GM23338 (cell line): ENCODE measurements at regions not wholly inside any gene's neighbourhood (a gene's known extent, or its start where the extent isn't known, plus 50 kb on each side); places are given as distances from the start of the nearest gene placed in this dataset.

Experiments
- ATAC-seq: fragments of 200-7000 bp; cut with Tn5 transposase; 3 replicates; pipeline ENCODE4 v1.9.1; 2020
- DNase-seq: peaks from one replicate; pipeline ENCODE4 v3.0.0-alpha.2; 2015; ENCODE audit warnings: low spot score
- H2AFZ ChIP-seq: fragments of 200-600 bp; sonication (generic); 2 replicates; pipeline ENCODE4 v1.8.0; 2016; ENCODE audit warnings: antibody characterized with exemption, mild to moderate bottlenecking, moderate library complexity
- H3F3A ChIP-seq: fragments of 200-600 bp; sonication (generic); replicated peaks from 2 replicates; pipeline ENCODE4 v1.8.0; 2017; ENCODE audit warnings: antibody characterized with exemption, mixed run types, low read depth
- H3K27ac ChIP-seq: fragments of 200-600 bp; sonication (generic); 2 replicates; pipeline ENCODE4 v1.6.1; 2016; ENCODE audit warnings: low read depth
- H3K27me3 ChIP-seq: fragments of 200-600 bp; sonication (generic); 2 replicates; pipeline ENCODE4 v1.8.0; 2016; ENCODE audit warnings: mild to moderate bottlenecking, mixed run types, moderate library complexity; ENCODE audit not compliant: insufficient read depth
- H3K36me3 ChIP-seq: fragments of 200-600 bp; sonication (generic); 2 replicates; pipeline ENCODE4 v1.8.0; 2016; ENCODE audit warnings: mild to moderate bottlenecking; ENCODE audit not compliant: insufficient read depth
- H3K4me1 ChIP-seq: fragments of 200-600 bp; sonication (generic); 2 replicates; pipeline ENCODE4 v1.8.0; 2016; ENCODE audit warnings: mild to moderate bottlenecking, moderate library complexity; ENCODE audit not compliant: insufficient read depth
- H3K4me2 ChIP-seq: fragments of 200-600 bp; sonication (generic); 2 replicates; pipeline ENCODE4 v1.7.1; 2017; ENCODE audit warnings: mixed run types
- H3K4me3 ChIP-seq: fragments of 200-600 bp; sonication (generic); 2 replicates; pipeline ENCODE4 v1.6.1; 2016; ENCODE audit warnings: mixed run types
- H3K79me2 ChIP-seq: fragments of 200-600 bp; sonication (generic); replicated peaks from 2 replicates; pipeline ENCODE4 v1.8.0; 2017; ENCODE audit warnings: mild to moderate bottlenecking; ENCODE audit not compliant: insufficient read depth
- H3K9me2 ChIP-seq: fragments of 200-600 bp; sonication (generic); 2 replicates; pipeline ENCODE4 v1.8.0; 2017; ENCODE audit not compliant: insufficient read depth
- H4K20me1 ChIP-seq: fragments of 200-600 bp; sonication (generic); replicated peaks from 2 replicates; pipeline ENCODE4 v1.8.0; 2017; ENCODE audit warnings: mild to moderate bottlenecking; ENCODE audit not compliant: insufficient read depth
- H3K27ac Mint-ChIP-seq: 2 replicates; pipeline ENCODE4 v1.8.0; 2020; ENCODE audit warnings: inconsistent platforms, mild to moderate bottlenecking, moderate library complexity, mixed read lengths
- H3K27me3 Mint-ChIP-seq: 3 replicates; pipeline ENCODE4 v1.8.0; 2022; ENCODE audit warnings: low read depth, mild to moderate bottlenecking, moderate library complexity, mixed read lengths, inconsistent platforms; ENCODE audit not compliant: insufficient read depth, poor library complexity
- H3K36me3 Mint-ChIP-seq: 3 replicates; pipeline ENCODE4 v1.8.0; 2021; ENCODE audit warnings: low read depth, mild to moderate bottlenecking, inconsistent platforms, moderate library complexity, mixed read lengths
- H3K4me1 Mint-ChIP-seq: 3 replicates; pipeline ENCODE4 v1.8.0; 2020; ENCODE audit warnings: mild to moderate bottlenecking, inconsistent platforms, mixed read lengths
- H3K4me3 Mint-ChIP-seq: 3 replicates; pipeline ENCODE4 v1.8.0; 2021; ENCODE audit warnings: moderate library complexity, mild to moderate bottlenecking, inconsistent platforms, mixed read lengths
- H3K9me3 Mint-ChIP-seq: 3 replicates; pipeline ENCODE4 v1.8.0; 2020; ENCODE audit warnings: moderate library complexity, mild to moderate bottlenecking, inconsistent platforms, mixed read lengths
- CREB1 ChIP-seq: fragments of 250-450 bp; sonication (Bioruptor Pico); IDR thresholded peaks from 2 replicates; pipeline ENCODE4 v1.5.0; 2020; ENCODE audit warnings: low read depth, mild to moderate bottlenecking, moderate library complexity
- EZH2 ChIP-seq: fragments of 200-600 bp; sonication (generic); IDR thresholded peaks from one replicate; pipeline ENCODE4 v1.8.0; 2017; ENCODE audit warnings: antibody characterized with exemption, mild to moderate bottlenecking, low read depth; ENCODE audit not compliant: unreplicated experiment
- EZH2phosphoT487 ChIP-seq: fragments of 200-600 bp; sonication (generic); IDR thresholded peaks from one replicate; pipeline ENCODE4 v1.8.1; 2018; ENCODE audit warnings: antibody characterized with exemption; ENCODE audit not compliant: unreplicated experiment
- JUNB ChIP-seq: IDR thresholded peaks from one replicate; pipeline ENCODE4 v1.6.1; 2016; ENCODE audit warnings: antibody characterized with exemption; ENCODE audit not compliant: unreplicated experiment
- NANOG ChIP-seq: IDR thresholded peaks from 2 replicates; pipeline ENCODE4 v1.6.1; 2016; ENCODE audit warnings: antibody characterized with exemption, borderline replicate concordance
- POLR2AphosphoS5 ChIP-seq: IDR thresholded peaks from 2 replicates; pipeline ENCODE4 v1.6.1; 2016; ENCODE audit warnings: antibody characterized with exemption, low read depth
- REST ChIP-seq: IDR thresholded peaks from one replicate; pipeline ENCODE4 v1.6.1; 2018; ENCODE audit warnings: antibody characterized with exemption; ENCODE audit not compliant: unreplicated experiment
- STAT1 ChIP-seq: IDR thresholded peaks from one replicate; pipeline ENCODE4 v1.6.1; 2016; ENCODE audit warnings: antibody characterized with exemption; ENCODE audit not compliant: unreplicated experiment
- ZNF114 ChIP-seq: fragments of 250-450 bp; sonication (Bioruptor Pico); IDR thresholded peaks from 2 replicates; pipeline ENCODE4 v1.5.0; 2020; ENCODE audit warnings: mild to moderate bottlenecking, moderate library complexity
- ZNF331 ChIP-seq: fragments of 250-450 bp; sonication (Bioruptor Pico); IDR thresholded peaks from 2 replicates; pipeline ENCODE4 v1.5.0; 2020; ENCODE audit warnings: low read depth, mild to moderate bottlenecking, moderate library complexity
- TF ChIP-seq, protein P1 (sequence below): IDR thresholded peaks from 2 replicates; pipeline ENCODE4 v1.6.1; 2016; ENCODE audit warnings: antibody characterized with exemption
- TF ChIP-seq, protein P2 (sequence below), 2 experiments: fragments of 200-600 bp in 1 of 2; sonication (generic) in 1 of 2; conservative IDR thresholded peaks; 2 replicates each; pipeline versions ENCODE4 v1.5.1 to v1.6.1; 2016 to 2017; ENCODE audit warnings: antibody characterized with exemption in 2 of 2, low read depth in 2 of 2, mild to moderate bottlenecking in 2 of 2, moderate library complexity in 1 of 2
- TF ChIP-seq, protein P3 (sequence below): fragments of 250-450 bp; sonication (Bioruptor Pico); IDR thresholded peaks from 2 replicates; pipeline ENCODE4 v1.5.0; 2020; ENCODE audit warnings: mild to moderate bottlenecking, moderate library complexity

DNA sequence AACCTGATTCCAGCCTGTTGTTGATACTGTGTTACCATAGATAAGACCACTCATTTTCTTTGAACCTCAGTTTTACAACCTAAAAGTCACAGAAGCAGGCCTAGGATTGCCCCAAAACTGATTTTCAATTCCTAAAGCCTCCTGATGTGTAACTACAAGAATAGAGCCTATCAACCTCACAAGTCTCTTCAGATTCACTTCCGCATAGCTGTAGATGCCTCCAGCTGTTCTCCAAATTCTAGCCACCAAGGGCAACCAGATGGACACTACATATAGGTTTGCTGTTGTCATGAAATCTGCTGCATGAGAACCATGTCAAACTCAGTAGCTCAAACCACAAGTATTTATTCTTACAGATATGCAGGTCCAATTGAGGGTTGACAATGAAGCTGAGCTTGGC is 143.5 kb downstream of the SPATA31D1 start:
- H2AFZ ChIP-seq, result no peak overlapping the region
- ATAC-seq (no peak), DNase-seq (no peak)
- peaks cover 6% of the 10 kb centered on the region for H3K9me2 ChIP-seq
- H3K79me2 ChIP-seq, result no peaks in the 10 kb centered on the region
- no peaks in the 10 kb centered on the region for H4K20me1 ChIP-seq
- H3K4me2 ChIP-seq, result no peak overlapping the region
- no peaks in the 10 kb centered on the region for H3K4me1 ChIP-seq
- Mint-ChIP-seq H3K36me3 (peaks cover 5% of the 10 kb centered on the region; the same call in 2 of the 3 replicates), H3K9me3 (peaks cover 3% of the 10 kb centered on the region; the same call in 2 of the 3 replicates), H3K27ac (no peak overlapping the region), H3K4me3 (no peak overlapping the region), H3K4me1 (no peaks in the 10 kb centered on the region; the same call in 2 of the 3 replicates), H3K27me3 (no peaks in the 10 kb centered on the region)
- no peaks in the 10 kb centered on the region for H3K36me3 ChIP-seq
- TF ChIP-seq, protein P1, sequence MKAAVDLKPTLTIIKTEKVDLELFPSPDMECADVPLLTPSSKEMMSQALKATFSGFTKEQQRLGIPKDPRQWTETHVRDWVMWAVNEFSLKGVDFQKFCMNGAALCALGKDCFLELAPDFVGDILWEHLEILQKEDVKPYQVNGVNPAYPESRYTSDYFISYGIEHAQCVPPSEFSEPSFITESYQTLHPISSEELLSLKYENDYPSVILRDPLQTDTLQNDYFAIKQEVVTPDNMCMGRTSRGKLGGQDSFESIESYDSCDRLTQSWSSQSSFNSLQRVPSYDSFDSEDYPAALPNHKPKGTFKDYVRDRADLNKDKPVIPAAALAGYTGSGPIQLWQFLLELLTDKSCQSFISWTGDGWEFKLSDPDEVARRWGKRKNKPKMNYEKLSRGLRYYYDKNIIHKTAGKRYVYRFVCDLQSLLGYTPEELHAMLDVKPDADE, result no peak
- TF ChIP-seq ZNF331 (CRISPR knock-in tag), result no peak
- no peak for TF ChIP-seq CREB1 (CRISPR knock-in tag)
- no peak for TF ChIP-seq JUNB
- no peak for TF ChIP-seq POLR2AphosphoS5
- TF ChIP-seq, protein P2, sequence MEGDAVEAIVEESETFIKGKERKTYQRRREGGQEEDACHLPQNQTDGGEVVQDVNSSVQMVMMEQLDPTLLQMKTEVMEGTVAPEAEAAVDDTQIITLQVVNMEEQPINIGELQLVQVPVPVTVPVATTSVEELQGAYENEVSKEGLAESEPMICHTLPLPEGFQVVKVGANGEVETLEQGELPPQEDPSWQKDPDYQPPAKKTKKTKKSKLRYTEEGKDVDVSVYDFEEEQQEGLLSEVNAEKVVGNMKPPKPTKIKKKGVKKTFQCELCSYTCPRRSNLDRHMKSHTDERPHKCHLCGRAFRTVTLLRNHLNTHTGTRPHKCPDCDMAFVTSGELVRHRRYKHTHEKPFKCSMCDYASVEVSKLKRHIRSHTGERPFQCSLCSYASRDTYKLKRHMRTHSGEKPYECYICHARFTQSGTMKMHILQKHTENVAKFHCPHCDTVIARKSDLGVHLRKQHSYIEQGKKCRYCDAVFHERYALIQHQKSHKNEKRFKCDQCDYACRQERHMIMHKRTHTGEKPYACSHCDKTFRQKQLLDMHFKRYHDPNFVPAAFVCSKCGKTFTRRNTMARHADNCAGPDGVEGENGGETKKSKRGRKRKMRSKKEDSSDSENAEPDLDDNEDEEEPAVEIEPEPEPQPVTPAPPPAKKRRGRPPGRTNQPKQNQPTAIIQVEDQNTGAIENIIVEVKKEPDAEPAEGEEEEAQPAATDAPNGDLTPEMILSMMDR (conservative IDR thresholded peaks at IDR 0.05; ENCODE audit: low read depth in 2 of 2), result no peak
- TF ChIP-seq STAT1, result no peak
- TF ChIP-seq NANOG, result no peak
- no peak for TF ChIP-seq REST
- no peak for TF ChIP-seq EZH2phosphoT487
- no peak for TF ChIP-seq ZNF114 (CRISPR knock-in tag)
- TF ChIP-seq, protein P3, sequence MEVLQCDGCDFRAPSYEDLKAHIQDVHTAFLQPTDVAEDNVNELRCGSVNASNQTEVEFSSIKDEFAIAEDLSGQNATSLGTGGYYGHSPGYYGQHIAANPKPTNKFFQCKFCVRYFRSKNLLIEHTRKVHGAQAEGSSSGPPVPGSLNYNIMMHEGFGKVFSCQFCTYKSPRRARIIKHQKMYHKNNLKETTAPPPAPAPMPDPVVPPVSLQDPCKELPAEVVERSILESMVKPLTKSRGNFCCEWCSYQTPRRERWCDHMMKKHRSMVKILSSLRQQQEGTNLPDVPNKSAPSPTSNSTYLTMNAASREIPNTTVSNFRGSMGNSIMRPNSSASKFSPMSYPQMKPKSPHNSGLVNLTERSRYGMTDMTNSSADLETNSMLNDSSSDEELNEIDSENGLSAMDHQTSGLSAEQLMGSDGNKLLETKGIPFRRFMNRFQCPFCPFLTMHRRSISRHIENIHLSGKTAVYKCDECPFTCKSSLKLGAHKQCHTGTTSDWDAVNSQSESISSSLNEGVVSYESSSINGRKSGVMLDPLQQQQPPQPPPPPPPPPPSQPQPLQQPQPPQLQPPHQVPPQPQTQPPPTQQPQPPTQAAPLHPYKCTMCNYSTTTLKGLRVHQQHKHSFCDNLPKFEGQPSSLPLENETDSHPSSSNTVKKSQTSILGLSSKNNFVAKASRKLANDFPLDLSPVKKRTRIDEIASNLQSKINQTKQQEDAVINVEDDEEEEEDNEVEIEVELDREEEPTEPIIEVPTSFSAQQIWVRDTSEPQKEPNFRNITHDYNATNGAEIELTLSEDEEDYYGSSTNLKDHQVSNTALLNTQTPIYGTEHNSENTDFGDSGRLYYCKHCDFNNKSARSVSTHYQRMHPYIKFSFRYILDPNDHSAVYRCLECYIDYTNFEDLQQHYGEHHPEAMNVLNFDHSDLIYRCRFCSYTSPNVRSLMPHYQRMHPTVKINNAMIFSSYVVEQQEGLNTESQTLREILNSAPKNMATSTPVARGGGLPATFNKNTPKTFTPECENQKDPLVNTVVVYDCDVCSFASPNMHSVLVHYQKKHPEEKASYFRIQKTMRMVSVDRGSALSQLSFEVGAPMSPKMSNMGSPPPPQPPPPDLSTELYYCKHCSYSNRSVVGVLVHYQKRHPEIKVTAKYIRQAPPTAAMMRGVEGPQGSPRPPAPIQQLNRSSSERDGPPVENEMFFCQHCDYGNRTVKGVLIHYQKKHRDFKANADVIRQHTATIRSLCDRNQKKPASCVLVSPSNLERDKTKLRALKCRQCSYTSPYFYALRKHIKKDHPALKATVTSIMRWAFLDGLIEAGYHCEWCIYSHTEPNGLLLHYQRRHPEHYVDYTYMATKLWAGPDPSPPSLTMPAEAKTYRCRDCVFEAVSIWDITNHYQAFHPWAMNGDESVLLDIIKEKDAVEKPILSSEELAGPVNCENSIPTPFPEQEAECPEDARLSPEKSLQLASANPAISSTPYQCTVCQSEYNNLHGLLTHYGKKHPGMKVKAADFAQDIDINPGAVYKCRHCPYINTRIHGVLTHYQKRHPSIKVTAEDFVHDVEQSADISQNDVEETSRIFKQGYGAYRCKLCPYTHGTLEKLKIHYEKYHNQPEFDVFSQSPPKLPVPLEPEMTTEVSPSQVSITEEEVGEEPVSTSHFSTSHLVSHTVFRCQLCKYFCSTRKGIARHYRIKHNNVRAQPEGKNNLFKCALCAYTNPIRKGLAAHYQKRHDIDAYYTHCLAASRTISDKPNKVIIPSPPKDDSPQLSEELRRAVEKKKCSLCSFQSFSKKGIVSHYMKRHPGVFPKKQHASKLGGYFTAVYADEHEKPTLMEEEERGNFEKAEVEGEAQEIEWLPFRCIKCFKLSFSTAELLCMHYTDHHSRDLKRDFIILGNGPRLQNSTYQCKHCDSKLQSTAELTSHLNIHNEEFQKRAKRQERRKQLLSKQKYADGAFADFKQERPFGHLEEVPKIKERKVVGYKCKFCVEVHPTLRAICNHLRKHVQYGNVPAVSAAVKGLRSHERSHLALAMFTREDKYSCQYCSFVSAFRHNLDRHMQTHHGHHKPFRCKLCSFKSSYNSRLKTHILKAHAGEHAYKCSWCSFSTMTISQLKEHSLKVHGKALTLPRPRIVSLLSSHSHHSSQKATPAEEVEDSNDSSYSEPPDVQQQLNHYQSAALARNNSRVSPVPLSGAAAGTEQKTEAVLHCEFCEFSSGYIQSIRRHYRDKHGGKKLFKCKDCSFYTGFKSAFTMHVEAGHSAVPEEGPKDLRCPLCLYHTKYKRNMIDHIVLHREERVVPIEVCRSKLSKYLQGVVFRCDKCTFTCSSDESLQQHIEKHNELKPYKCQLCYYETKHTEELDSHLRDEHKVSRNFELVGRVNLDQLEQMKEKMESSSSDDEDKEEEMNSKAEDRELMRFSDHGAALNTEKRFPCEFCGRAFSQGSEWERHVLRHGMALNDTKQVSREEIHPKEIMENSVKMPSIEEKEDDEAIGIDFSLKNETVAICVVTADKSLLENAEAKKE (CRISPR knock-in tag), result no peak
- no peak for TF ChIP-seq EZH2
- no peaks in the 10 kb centered on the region for H3K27me3 ChIP-seq
- H3F3A ChIP-seq, result no peaks in the 10 kb centered on the region
- no peak overlapping the region for H3K4me3 ChIP-seq
- H3K27ac ChIP-seq, result no peak overlapping the region
